ENCODE measurements at regions not wholly inside any gene's neighbourhood (a gene's known extent, or its start where the extent isn't known, plus 50 kb on each side); places are given as distances from the start of the nearest gene placed in this dataset.

DNA sequence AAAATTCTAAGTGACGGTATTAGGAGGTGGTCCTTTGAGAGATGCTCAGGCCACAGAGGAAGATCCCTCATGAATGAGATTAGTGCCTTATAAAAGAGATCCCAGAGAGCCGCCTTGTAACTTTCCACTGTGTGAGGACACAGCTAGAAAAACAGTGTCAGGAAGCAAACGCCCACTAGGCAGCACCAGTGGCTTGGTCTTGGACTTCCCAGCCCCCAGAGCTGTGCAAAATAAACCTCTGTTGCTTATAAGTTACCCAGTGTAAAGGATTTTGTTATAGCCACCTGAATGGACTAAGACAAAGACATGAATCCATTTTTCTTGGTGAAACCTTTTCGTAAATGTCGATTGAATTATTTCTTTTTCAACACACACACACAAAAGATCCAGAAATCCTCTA lies 141.0 kb downstream of the CBLN1 start:
- no peak for TF ChIP-seq POLR2AphosphoS5 (IDR thresholded peaks at IDR 0.05; ENCODE audit: low read depth, low read length)
- TF ChIP-seq, protein P1, sequence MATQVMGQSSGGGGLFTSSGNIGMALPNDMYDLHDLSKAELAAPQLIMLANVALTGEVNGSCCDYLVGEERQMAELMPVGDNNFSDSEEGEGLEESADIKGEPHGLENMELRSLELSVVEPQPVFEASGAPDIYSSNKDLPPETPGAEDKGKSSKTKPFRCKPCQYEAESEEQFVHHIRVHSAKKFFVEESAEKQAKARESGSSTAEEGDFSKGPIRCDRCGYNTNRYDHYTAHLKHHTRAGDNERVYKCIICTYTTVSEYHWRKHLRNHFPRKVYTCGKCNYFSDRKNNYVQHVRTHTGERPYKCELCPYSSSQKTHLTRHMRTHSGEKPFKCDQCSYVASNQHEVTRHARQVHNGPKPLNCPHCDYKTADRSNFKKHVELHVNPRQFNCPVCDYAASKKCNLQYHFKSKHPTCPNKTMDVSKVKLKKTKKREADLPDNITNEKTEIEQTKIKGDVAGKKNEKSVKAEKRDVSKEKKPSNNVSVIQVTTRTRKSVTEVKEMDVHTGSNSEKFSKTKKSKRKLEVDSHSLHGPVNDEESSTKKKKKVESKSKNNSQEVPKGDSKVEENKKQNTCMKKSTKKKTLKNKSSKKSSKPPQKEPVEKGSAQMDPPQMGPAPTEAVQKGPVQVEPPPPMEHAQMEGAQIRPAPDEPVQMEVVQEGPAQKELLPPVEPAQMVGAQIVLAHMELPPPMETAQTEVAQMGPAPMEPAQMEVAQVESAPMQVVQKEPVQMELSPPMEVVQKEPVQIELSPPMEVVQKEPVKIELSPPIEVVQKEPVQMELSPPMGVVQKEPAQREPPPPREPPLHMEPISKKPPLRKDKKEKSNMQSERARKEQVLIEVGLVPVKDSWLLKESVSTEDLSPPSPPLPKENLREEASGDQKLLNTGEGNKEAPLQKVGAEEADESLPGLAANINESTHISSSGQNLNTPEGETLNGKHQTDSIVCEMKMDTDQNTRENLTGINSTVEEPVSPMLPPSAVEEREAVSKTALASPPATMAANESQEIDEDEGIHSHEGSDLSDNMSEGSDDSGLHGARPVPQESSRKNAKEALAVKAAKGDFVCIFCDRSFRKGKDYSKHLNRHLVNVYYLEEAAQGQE (IDR thresholded peaks at IDR 0.05; ENCODE audit: insufficient read depth in 1 of 2, low read depth in 2 of 2, low read length in 1 of 2) = no peak
- no peak for TF ChIP-seq CTCF (IDR thresholded peaks at IDR 0.05)
- no peak for TF ChIP-seq TCF7L2 (IDR thresholded peaks at IDR 0.05; ENCODE audit: low read depth, low read length)
- TF ChIP-seq SIN3A (IDR thresholded peaks at IDR 0.05; ENCODE audit: borderline replicate concordance, insufficient read depth, low read depth, low read length) = no peak
- H3K36me3 ChIP-seq (ENCODE audit: control insufficient read depth, insufficient read depth, low read length) = no peaks in the 10 kb centered on the region
- H3K9me3 ChIP-seq (ENCODE audit: control insufficient read depth, insufficient read depth, low read depth, low read length) = no peaks in the 10 kb centered on the region
- DNase-seq (ENCODE audit: low read depth, low spot score) (no peak), ATAC-seq (no peak)
- no TSS peak for BruUV-seq (replicated peaks)
- ChIA-PET POLR2A (no interaction called here), CTCF (no interaction called here)
- in situ Hi-C loops (cut with HindIII; ENCODE audit: low pct_unique_long_range_greater_than_20kb, low sequenced_read_pairs) = no loop called here
- no peak overlapping the region for H3K27ac ChIP-seq (ENCODE audit: low read length)
- no peak overlapping the region for H3K4me3 ChIP-seq (ENCODE audit: low read depth in 2 of 2, low read length in 2 of 2)
- no peaks in the 10 kb centered on the region for H3K4me1 ChIP-seq (ENCODE audit: control insufficient read depth, insufficient read depth, low read length)
- H3K27me3 ChIP-seq (ENCODE audit: control insufficient read depth, insufficient read depth, low read length) = no peaks in the 10 kb centered on the region
- intact Hi-C loops (cut with micrococcal nuclease; ENCODE audit: unreplicated experiment) = no loop called here

DNA sequence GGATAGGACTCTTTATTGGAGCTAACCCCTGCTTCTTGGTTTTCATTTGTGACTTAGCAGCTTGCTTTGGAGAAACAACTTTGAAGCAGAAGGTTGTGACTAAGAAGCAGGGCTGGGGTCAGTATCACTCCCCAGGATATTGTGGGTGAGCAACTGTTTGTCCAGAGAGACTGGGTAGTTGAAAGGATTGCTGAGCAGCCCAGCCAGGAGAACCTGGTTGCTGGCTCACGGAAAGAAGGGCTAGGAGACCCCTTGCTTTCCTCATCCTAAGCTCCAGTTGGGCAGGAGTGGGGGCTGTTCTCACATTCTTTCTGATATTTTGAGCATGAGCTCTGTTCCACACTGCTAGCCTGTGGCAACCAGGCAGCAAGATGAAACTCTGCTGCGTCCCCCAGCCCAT lies 151.2 kb downstream of the CBLN1 start:
- in situ Hi-C loops (cut with HindIII; ENCODE audit: low pct_unique_long_range_greater_than_20kb, low sequenced_read_pairs) = no loop called here
- Histone ChIP-seq H3K27me3 (ENCODE audit: control insufficient read depth, insufficient read depth, low read length) (no peaks in the 10 kb centered on the region), H3K27ac (ENCODE audit: low read length) (no peak overlapping the region), H3K9me3 (ENCODE audit: control insufficient read depth, insufficient read depth, low read depth, low read length) (no peaks in the 10 kb centered on the region), H3K4me1 (ENCODE audit: control insufficient read depth, insufficient read depth, low read length) (no peaks in the 10 kb centered on the region), H3K4me3 (ENCODE audit: low read depth in 2 of 2, low read length in 2 of 2) (no peak overlapping the region), H3K36me3 (ENCODE audit: control insufficient read depth, insufficient read depth, low read length) (no peaks in the 10 kb centered on the region)
- BruUV-seq (replicated peaks) = no TSS peak
- ChIA-PET POLR2A (no interaction called here), CTCF (no interaction called here)
- TF ChIP-seq CTCF (IDR thresholded peaks at IDR 0.05) (no peak), TCF7L2 (IDR thresholded peaks at IDR 0.05; ENCODE audit: low read depth, low read length) (no peak), SIN3A (IDR thresholded peaks at IDR 0.05; ENCODE audit: borderline replicate concordance, insufficient read depth, low read depth, low read length) (no peak), POLR2AphosphoS5 (IDR thresholded peaks at IDR 0.05; ENCODE audit: low read depth, low read length) (no peak)
- TF ChIP-seq, protein P1 (IDR thresholded peaks at IDR 0.05; ENCODE audit: insufficient read depth in 1 of 2, low read depth in 2 of 2, low read length in 1 of 2) = no peak
- intact Hi-C loops (cut with micrococcal nuclease; ENCODE audit: unreplicated experiment) = no loop called here
- ATAC-seq = no peak
- DNase-seq (ENCODE audit: low read depth, low spot score) = no peak

Data from Panc1 (cell line).